GM18907 (cell line): ENCODE measurements at regions not wholly inside any gene's neighbourhood (a gene's known extent, or its start where the extent isn't known, plus 50 kb on each side); places are given as distances from the start of the nearest gene placed in this dataset.

Source experiments
- ATAC-seq: cut with Tn5 transposase; IDR thresholded peaks from one replicate; pipeline ENCODE4 v1.9.1; 2021; ENCODE audit warnings: mild to moderate bottlenecking, moderate library complexity; ENCODE audit not compliant: unreplicated experiment

GRCh38 chr10:59125666-59126065 is 50.8 kb upstream of the PHYHIPL start:
- no peak for ATAC-seq

DNA sequence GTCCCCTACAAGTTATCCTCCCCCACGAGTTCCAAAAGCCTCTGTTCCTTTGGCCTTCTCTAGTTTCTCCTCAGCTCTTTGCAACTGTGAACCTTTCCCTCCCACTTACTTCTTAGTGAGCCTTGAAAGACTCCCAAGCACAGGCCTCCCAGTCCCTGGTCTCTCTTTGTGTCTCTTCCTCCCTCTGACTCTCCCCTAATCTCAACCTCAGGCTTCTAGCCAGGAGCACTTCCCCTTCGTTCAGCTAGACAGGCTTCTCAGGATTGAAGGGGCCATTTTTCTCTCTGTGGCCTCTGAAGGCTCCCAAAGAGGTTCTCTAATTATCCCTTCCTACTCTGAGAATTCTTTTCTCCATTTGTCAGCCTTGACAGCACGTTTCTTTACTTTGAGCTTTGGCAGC is 50.2 kb upstream of the PHYHIPL start:
- no peak for ATAC-seq
